ENCODE measurements at regions not wholly inside any gene's neighbourhood (a gene's known extent, or its start where the extent isn't known, plus 50 kb on each side); places are given as distances from the start of the nearest gene placed in this dataset.
"Not testable (repeated sequence)": the region's sequence is repeated elsewhere in the genome, so short reads cannot be mapped to it uniquely, and the experiment has no call there.

DNA sequence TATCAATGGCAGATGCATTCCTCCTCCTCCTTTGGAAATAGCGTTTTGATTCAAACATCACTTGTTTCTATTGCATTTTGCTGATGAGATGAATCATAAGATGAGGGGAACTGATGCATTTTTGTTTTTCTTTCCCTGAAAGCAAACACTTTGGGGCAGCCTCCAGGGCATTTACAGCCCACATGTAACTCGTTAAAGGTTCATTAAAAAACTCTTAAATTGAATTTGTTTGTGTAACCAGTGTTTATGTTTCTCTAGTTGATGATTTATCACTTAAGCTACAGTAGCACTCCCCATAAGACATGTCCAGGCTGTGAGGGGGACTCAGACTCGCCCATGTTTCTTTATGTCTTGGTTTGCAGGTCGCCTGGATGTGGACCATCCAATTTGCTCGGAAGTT lies 246.1 kb upstream of the ANKH start:
- TF ChIP-seq, protein P1, sequence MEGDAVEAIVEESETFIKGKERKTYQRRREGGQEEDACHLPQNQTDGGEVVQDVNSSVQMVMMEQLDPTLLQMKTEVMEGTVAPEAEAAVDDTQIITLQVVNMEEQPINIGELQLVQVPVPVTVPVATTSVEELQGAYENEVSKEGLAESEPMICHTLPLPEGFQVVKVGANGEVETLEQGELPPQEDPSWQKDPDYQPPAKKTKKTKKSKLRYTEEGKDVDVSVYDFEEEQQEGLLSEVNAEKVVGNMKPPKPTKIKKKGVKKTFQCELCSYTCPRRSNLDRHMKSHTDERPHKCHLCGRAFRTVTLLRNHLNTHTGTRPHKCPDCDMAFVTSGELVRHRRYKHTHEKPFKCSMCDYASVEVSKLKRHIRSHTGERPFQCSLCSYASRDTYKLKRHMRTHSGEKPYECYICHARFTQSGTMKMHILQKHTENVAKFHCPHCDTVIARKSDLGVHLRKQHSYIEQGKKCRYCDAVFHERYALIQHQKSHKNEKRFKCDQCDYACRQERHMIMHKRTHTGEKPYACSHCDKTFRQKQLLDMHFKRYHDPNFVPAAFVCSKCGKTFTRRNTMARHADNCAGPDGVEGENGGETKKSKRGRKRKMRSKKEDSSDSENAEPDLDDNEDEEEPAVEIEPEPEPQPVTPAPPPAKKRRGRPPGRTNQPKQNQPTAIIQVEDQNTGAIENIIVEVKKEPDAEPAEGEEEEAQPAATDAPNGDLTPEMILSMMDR (conservative IDR thresholded peaks at IDR 0.05; ENCODE audit: low read length) = no peak
- DNase-seq (ENCODE audit: low read depth) = no peak
- no peak overlapping the region for H3K4me3 ChIP-seq (ENCODE audit: low read length)

DNA sequence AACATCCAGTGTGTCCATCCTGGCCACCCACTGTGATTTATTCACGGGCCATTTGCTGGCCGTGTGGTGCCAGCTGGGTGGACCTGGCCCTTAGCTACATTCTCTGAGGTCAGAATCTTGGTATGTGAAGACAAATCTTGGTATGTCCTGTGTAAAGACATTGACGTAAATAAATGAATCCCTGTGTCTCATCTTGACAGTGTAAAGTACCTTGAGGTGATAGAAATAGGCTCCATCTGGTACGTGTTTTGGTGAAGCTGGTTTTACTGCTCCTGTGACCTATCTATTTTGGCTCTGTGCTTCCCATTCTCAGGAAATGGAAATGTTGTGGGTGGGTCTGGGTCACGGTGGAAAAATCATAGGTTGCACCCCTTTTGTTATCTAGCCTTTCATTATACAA lies 245.4 kb upstream of the ANKH start:
- TF ChIP-seq, protein P1 (conservative IDR thresholded peaks at IDR 0.05; ENCODE audit: low read length) = no peak
- no peak overlapping the region for H3K4me3 ChIP-seq (ENCODE audit: low read length)
- peak; percentile 44 for DNase-seq (ENCODE audit: low read depth)

DNA sequence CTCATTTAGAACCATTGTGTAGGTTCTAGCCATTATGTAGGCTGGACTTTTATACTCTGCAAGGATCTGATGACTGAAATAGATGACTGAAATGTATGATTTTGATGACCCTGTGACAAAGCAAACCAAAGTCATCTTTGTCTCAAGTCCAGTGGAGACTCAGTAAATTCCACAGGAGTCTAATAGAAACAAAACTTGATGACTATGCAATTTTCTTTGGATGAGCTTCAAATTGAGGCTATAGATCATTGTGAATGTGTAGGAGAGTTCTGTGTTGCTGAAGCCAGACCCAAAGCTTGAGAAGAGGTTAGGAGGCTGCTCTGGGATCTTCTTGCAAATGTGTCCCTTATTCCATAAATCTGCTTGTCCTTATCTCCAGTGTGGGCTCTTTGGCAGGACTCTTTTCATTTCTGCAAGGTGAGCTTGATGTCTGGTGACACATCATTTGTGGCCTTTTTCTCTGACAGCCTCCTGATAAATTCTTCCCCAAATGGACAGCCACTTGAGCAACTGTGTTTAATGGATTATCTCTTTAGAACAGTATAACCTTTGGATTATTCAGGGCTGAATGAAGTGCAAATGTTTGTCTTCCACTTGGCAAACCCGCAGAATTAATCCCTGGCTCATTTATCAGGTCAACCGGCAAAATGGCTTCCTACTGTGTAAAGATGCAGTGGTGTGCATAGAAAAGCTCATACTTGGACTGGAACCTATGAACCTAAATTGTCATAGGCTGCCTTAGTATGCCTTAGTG lies 235.1 kb upstream of the ANKH start:
- TF ChIP-seq, protein P1 (conservative IDR thresholded peaks at IDR 0.05; ENCODE audit: low read length) = no peak
- no peak overlapping the region for H3K4me3 ChIP-seq (ENCODE audit: low read length)
- DNase-seq (ENCODE audit: low read depth) = no peak

DNA sequence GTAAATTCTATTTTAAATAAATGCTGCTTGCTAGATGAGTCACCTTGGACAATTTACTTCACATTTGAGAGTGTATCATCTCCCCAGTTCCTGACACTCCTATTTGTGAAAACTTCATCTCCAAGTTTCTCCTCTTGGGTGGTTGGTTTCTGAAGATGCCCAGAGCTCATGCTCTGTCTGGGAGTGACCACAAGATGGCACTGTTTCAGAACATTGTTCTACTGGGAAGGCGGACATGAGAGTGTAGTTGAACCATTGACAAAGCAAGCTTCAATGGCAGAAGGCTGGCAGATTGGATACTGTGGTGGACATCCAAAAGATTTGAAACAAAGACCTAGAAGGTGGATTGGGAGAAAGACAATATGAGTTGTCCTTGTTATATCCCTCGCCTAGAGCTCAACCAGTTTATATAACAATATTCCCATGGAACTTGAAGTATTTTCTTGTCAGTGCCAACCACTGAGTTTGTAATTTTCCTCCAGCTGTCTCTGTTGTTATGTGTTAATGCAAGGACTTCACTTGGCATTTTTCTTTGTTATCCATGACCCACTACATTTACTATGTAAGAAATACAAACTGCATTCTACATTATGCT lies 234.3 kb upstream of the ANKH start:
- no peak overlapping the region for H3K4me3 ChIP-seq (ENCODE audit: low read length)
- TF ChIP-seq, protein P1 (conservative IDR thresholded peaks at IDR 0.05; ENCODE audit: low read length) = peak; percentile 94
- peak; percentile 59 for DNase-seq (ENCODE audit: low read depth)

DNA sequence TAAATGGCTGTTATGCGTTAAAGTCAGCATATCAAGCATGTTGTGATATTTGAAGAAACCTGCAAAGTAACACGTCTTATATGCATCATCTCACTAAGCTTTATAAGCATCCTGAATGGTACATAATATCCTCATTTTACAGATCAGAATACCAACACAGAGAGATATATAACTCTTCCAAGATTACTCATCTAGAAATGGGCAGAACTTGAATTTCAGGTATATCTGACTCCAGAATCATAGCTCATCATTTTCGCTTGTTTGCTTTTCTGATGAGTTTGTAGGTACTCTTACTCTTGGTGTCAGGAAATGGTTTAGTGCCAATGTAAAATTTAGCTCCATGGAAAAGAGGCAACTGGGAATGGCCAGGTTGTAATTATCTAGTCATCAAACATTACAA lies 232.3 kb upstream of the ANKH start:
- TF ChIP-seq, protein P1 (conservative IDR thresholded peaks at IDR 0.05; ENCODE audit: low read length) = no peak
- no peak for DNase-seq (ENCODE audit: low read depth)
- no peak overlapping the region for H3K4me3 ChIP-seq (ENCODE audit: low read length)

DNA sequence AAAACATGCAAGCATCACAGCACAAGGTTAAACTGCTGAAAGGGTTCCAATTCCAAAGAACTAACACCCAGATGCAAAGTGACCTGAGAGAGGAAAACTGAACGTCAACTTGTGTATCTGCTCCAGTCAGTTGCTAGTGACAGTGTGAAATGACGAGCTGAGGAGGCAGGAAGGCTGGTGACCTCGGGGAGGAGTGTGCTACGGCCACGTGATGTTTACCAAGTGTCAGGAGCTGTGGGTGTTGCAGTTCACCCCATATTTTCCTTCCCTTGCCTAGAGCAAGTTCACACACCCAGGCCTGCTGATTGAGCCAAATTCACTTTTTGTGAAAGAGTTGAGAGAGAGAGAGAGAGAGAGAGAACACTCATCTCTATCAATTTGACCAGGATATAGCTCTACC lies 231.6 kb upstream of the ANKH start:
- no peak overlapping the region for H3K4me3 ChIP-seq (ENCODE audit: low read length)
- TF ChIP-seq, protein P1 (conservative IDR thresholded peaks at IDR 0.05; ENCODE audit: low read length) = no peak
- no peak for DNase-seq (ENCODE audit: low read depth)

DNA sequence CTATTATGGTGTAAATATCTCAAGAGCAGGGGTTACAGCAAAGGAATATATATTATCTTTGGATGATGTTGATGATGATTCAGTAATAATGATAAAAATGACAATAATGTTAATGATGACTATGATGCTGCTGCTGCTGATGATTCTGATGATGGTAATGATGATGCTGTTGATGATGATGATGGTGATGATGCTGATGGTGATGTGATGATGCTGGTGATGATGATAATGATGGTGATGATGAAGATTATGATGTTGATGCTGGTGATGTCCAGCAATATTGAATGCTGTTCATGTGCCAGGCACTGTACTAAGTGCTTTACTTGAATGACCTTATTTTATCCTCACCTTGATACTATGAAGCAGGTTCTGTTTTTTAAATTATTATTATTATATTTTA lies 226.0 kb upstream of the ANKH start:
- TF ChIP-seq, protein P1 (conservative IDR thresholded peaks at IDR 0.05; ENCODE audit: low read length) = no peak
- DNase-seq (ENCODE audit: low read depth) = no peak

DNA sequence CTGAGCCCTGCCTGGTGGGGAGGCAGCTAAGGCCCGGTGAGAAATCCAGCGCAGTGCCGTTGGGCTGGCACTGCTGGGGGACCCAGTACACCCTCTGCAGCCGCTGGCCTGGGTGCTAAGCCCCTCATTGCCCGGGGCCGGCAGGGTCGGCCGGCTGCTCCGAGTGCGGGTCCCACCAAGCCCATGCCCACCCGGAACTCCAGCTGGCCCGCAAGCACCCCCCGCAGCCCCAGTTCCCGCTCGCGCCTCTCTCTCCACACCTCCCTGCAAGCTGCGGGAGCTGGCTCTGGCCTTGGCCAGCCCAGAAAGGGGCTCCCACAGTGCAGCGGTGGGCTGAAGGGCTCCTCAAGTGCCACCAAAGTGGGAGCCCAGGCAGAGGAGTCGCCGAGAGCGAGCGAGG lies 225.1 kb upstream of the ANKH start:
- not testable (repeated sequence) for DNase-seq (ENCODE audit: low read depth); H3K4me3 ChIP-seq (ENCODE audit: low read length)

More for the DNA sequence above, 226.0 kb upstream of the ANKH start:
- H3K4me3 ChIP-seq (ENCODE audit: low read length) = no peak overlapping the region

Data from AG10803 (cell line).